ENCODE measurements at regions not wholly inside any gene's neighbourhood (a gene's known extent, or its start where the extent isn't known, plus 50 kb on each side); places are given as distances from the start of the nearest gene placed in this dataset.

DNA sequence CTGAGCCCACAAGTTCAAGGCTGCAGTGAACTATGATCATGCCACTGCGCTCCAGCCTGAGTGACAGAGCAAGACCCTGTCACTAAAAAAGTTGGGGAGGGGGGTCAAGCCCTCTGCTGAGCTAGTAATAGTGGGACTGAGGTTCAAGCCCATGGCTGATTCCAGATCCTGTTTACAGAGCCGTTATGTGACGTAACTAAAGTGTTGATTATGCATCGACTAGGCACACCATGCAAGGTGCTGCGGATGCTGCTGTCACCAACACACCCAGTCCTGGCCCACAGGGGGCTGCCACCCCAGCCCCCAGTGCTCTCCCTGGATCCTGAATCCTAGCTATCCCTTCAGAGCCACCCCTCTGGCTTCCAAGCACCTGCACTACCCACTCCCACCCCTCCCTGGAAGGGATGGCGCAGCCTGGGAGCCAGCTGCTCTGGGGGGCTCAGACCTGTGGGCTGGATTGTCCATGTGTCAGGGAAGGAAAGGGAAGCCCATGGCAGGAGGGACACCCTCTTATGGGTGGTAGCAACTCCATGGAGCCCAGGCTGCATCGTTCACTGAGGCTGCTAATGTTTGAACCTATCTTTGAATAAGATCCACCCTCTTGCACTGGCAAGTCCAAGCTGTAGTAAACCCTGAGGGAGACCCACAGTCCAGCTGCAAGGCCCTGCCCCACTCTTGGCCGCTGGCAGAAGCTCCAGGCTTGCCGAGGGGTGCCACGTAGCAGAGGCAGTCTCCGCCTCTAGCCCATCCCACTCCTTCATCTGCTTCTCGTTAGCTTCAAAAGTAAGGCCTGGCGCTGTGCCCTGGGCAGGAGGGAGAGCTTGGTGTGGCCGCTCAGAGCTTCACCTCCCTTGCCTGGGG is 95.0 kb downstream of the SNX5 start (continued):
- TF ChIP-seq ZBTB40 (IDR thresholded peaks at IDR 0.05) (no peak), ZBTB40 (CRISPR knock-in tag; IDR thresholded peaks at IDR 0.05) (peak; percentile 56; the same call in 1 of the 2 replicates), ZNF224 (CRISPR knock-in tag; IDR thresholded peaks at IDR 0.05) (peak; percentile 27; the same call in 1 of the 2 replicates), ZNF782 (CRISPR knock-in tag; IDR thresholded peaks at IDR 0.05; ENCODE audit: borderline replicate concordance) (no peak; the same call in 1 of the 2 replicates), GABPB1 (CRISPR knock-in tag; IDR thresholded peaks at IDR 0.05) (peak; percentile 48), NFKB2 (CRISPR knock-in tag; IDR thresholded peaks at IDR 0.05; ENCODE audit: borderline replicate concordance) (peak; percentile 25; the same call in 1 of the 2 replicates), ELF1 (CRISPR knock-in tag; IDR thresholded peaks at IDR 0.05) (0 out of 2 replicates have a peak, but pooled peaks have one; percentile 4), ZNF292 (CRISPR knock-in tag; IDR thresholded peaks at IDR 0.05; ENCODE audit: borderline replicate concordance, low read depth) (peak; percentile 94), ZBTB37 (CRISPR knock-in tag; IDR thresholded peaks at IDR 0.05) (0 out of 2 replicates have a peak, but pooled peaks have one; percentile 34), ZNF572 (CRISPR knock-in tag; IDR thresholded peaks at IDR 0.05) (peak; percentile 83; the same call in 1 of the 2 replicates), ZNF451 (CRISPR knock-in tag; IDR thresholded peaks at IDR 0.05) (0 out of 2 replicates have a peak, but pooled peaks have one; percentile 53), PPARG (CRISPR knock-in tag; conservative IDR thresholded peaks at IDR 0.05) (0 out of 2 replicates have a peak, but pooled peaks have one; percentile 38)
- TF ChIP-seq, protein P1, sequence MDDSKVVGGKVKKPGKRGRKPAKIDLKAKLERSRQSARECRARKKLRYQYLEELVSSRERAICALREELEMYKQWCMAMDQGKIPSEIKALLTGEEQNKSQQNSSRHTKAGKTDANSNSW (CRISPR knock-in tag; IDR thresholded peaks at IDR 0.05; ENCODE audit: borderline replicate concordance), result 0 out of 2 replicates have a peak, but pooled peaks have one; percentile 52
- TF ChIP-seq, protein P2, sequence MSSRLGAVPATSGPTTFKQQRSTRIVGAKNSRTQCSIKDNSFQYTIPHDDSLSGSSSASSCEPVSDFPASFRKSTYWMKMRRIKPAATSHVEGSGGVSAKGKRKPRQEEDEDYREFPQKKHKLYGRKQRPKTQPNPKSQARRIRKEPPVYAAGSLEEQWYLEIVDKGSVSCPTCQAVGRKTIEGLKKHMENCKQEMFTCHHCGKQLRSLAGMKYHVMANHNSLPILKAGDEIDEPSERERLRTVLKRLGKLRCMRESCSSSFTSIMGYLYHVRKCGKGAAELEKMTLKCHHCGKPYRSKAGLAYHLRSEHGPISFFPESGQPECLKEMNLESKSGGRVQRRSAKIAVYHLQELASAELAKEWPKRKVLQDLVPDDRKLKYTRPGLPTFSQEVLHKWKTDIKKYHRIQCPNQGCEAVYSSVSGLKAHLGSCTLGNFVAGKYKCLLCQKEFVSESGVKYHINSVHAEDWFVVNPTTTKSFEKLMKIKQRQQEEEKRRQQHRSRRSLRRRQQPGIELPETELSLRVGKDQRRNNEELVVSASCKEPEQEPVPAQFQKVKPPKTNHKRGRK (CRISPR knock-in tag; IDR thresholded peaks at IDR 0.05), result no peak

All from HepG2 (cell line).